Vagina (tissue), 2 donors: ENCODE measurements at regions not wholly inside any gene's neighbourhood (a gene's known extent, or its start where the extent isn't known, plus 50 kb on each side); places are given as distances from the start of the nearest gene placed in this dataset.

Experiments used
- POLR2AphosphoS5 ChIP-seq, 2 donors: sonication (generic); formaldehyde crosslinking; IDR thresholded peaks; one replicate each; pipeline ENCODE4 v1.9.0; 2017; ENCODE audit warnings: antibody characterized with exemption in 2 of 2, mild to moderate bottlenecking in 2 of 2, low read depth in 1 of 2; ENCODE audit not compliant: insufficient read depth in 1 of 2
- TF ChIP-seq, protein P1 (sequence below), 3 experiments: fragments of 450-650 bp in 2 of 3; fragments of 200-600 bp in 1 of 3; sonication (generic) in 1 of 3; IDR thresholded peaks; one replicate each; pipeline ENCODE4 v1.5.1; 2017 to 2019; ENCODE audit warnings: antibody characterized with exemption in 3 of 3, mild to moderate bottlenecking in 2 of 3, moderate library complexity in 2 of 3

DNA sequence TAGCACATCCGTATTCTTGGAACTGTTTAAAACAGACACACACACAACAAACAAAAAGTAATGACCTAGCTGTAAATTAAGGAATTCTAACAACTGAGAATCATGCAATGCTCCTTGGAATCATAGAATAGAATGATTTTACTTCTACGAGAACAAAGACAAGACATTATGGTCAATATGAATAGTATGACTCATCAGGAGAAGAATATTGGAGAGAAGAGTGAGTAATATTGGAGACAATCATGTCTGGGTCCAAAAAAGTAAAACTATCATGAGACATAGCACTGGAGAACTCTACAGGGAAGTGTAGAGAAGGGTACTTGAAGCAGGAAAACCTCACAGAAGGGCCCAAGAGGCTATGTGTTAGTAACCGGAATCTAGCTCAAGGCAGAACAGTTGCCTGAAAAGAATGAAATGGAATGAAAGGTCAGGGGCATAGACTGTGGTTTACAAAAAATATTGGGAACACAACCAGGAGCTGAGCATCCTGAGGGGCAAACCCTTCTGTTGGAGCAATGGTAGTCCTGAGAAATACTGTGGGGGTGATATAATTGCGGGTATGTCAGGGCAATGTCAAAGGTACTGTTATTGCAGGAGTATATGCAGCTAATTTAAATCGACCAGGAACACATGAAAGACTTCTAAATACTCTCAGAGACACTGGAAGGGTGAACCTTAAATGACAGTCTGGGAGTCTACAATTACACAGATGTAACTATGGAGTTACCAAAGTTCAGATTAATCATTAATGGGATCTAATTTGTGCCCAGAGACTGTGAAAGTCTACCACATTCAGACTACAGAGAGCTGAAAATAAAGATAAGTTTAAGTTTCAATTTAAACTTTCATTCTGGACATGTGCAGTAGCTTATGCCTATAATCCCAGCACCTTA, 201.2 kb downstream of the BCHE start:
- TF ChIP-seq, protein P1, sequence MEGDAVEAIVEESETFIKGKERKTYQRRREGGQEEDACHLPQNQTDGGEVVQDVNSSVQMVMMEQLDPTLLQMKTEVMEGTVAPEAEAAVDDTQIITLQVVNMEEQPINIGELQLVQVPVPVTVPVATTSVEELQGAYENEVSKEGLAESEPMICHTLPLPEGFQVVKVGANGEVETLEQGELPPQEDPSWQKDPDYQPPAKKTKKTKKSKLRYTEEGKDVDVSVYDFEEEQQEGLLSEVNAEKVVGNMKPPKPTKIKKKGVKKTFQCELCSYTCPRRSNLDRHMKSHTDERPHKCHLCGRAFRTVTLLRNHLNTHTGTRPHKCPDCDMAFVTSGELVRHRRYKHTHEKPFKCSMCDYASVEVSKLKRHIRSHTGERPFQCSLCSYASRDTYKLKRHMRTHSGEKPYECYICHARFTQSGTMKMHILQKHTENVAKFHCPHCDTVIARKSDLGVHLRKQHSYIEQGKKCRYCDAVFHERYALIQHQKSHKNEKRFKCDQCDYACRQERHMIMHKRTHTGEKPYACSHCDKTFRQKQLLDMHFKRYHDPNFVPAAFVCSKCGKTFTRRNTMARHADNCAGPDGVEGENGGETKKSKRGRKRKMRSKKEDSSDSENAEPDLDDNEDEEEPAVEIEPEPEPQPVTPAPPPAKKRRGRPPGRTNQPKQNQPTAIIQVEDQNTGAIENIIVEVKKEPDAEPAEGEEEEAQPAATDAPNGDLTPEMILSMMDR (IDR thresholded peaks at IDR 0.05) = no peak
- no peak for TF ChIP-seq POLR2AphosphoS5 (IDR thresholded peaks at IDR 0.05; ENCODE audit: insufficient read depth in 1 of 2, low read depth in 1 of 2)
